ENCODE measurements at regions not wholly inside any gene's neighbourhood (a gene's known extent, or its start where the extent isn't known, plus 50 kb on each side); places are given as distances from the start of the nearest gene placed in this dataset.

- Histone ChIP-seq H3K27me3 (no peaks in the 10 kb centered on the region), H3K4me3 (no peak overlapping the region), H3K9me3 (no peaks in the 10 kb centered on the region), H3K36me3 (no peaks in the 10 kb centered on the region), H3K27ac (no peak overlapping the region), H3K4me1 (no peaks in the 10 kb centered on the region)
- DNase-seq (no peak), ATAC-seq (ENCODE audit: low FRiP score in 2 of 2) (no peak)
- 79 to 100% methylated on average over 2 of the region's 2 CpGs for WGBS, 2 donors
- TF ChIP-seq POLR2A (IDR thresholded peaks at IDR 0.05) (no peak), CTCF (IDR thresholded peaks at IDR 0.05) (no peak), POLR2AphosphoS5 (IDR thresholded peaks at IDR 0.05) (no peak), EP300 (IDR thresholded peaks at IDR 0.05) (no peak)
Observed at GRCh38 chr2:139201516-139201915, 421.3 kb upstream of the NXPH2 start.

- ATAC-seq (ENCODE audit: low FRiP score in 2 of 2) (no peak), DNase-seq (no peak)
- Histone ChIP-seq H3K27me3 (no peaks in the 10 kb centered on the region), H3K36me3 (no peaks in the 10 kb centered on the region), H3K9me3 (no peaks in the 10 kb centered on the region), H3K27ac (no peak overlapping the region), H3K4me3 (no peak overlapping the region), H3K4me1 (no peaks in the 10 kb centered on the region)
- TF ChIP-seq CTCF (IDR thresholded peaks at IDR 0.05) (no peak), EP300 (IDR thresholded peaks at IDR 0.05) (no peak), POLR2A (IDR thresholded peaks at IDR 0.05) (no peak), POLR2AphosphoS5 (IDR thresholded peaks at IDR 0.05) (no peak)
- WGBS, 2 donors, result 74 to 79% methylated on average over 4 of the region's 4 CpGs
Observed at GRCh38 chr2:139196754-139197153, 416.6 kb upstream of the NXPH2 start.

- no peak overlapping the region for H3K27ac ChIP-seq
- no peaks in the 10 kb centered on the region for H3K27me3 ChIP-seq
- H3K4me1 ChIP-seq, result no peaks in the 10 kb centered on the region
- ATAC-seq (ENCODE audit: low FRiP score in 2 of 2) (no peak), DNase-seq (no peak)
- 79 to 83% methylated on average over 7 of the region's 7 CpGs for WGBS, 2 donors
- no peak overlapping the region for H3K4me3 ChIP-seq
- no peaks in the 10 kb centered on the region for H3K36me3 ChIP-seq
- H3K9me3 ChIP-seq, result no peaks in the 10 kb centered on the region
- TF ChIP-seq EP300 (IDR thresholded peaks at IDR 0.05) (no peak), POLR2AphosphoS5 (IDR thresholded peaks at IDR 0.05) (no peak), CTCF (IDR thresholded peaks at IDR 0.05) (no peak)
Observed at GRCh38 chr2:139194546-139194945, 414.4 kb upstream of the NXPH2 start.

GRCh38 chr2:139177041-139177440 lies 396.9 kb upstream of the NXPH2 start:
- Histone ChIP-seq H3K4me3 (no peak overlapping the region), H3K9me3 (no peaks in the 10 kb centered on the region), H3K4me1 (no peaks in the 10 kb centered on the region), H3K27me3 (no peaks in the 10 kb centered on the region), H3K27ac (no peak overlapping the region), H3K36me3 (no peaks in the 10 kb centered on the region)
- DNase-seq (no peak), ATAC-seq (ENCODE audit: low FRiP score in 2 of 2) (no peak)
- TF ChIP-seq CTCF (IDR thresholded peaks at IDR 0.05) (no peak), POLR2AphosphoS5 (IDR thresholded peaks at IDR 0.05) (no peak), EP300 (IDR thresholded peaks at IDR 0.05) (no peak), POLR2A (IDR thresholded peaks at IDR 0.05) (no peak)
- WGBS, 2 donors, result 56 to 63% methylated on average over 3 of the region's 3 CpGs

GRCh38 chr2:139175510-139175909 lies 395.3 kb upstream of the NXPH2 start:
- Histone ChIP-seq H3K36me3 (no peaks in the 10 kb centered on the region), H3K4me1 (no peaks in the 10 kb centered on the region), H3K27ac (no peak overlapping the region), H3K4me3 (no peak overlapping the region), H3K9me3 (no peaks in the 10 kb centered on the region), H3K27me3 (no peaks in the 10 kb centered on the region)
- ATAC-seq (ENCODE audit: low FRiP score in 2 of 2) (no peak), DNase-seq (no peak)
- WGBS, 2 donors, result 65 to 66% methylated on average over 3 of the region's 3 CpGs
- TF ChIP-seq POLR2AphosphoS5 (IDR thresholded peaks at IDR 0.05), result no peak
- TF ChIP-seq POLR2A (IDR thresholded peaks at IDR 0.05), result no peak
- no peak for TF ChIP-seq EP300 (IDR thresholded peaks at IDR 0.05)
- TF ChIP-seq CTCF (IDR thresholded peaks at IDR 0.05), result no peak

Measured in upper lobe of left lung (tissue), 6 donors.